ENCODE measurements at regions not wholly inside any gene's neighbourhood (a gene's known extent, or its start where the extent isn't known, plus 50 kb on each side); places are given as distances from the start of the nearest gene placed in this dataset.
A peak's percentile ranks its signal among the peaks of the same experiment; 100 is the strongest.

DNA sequence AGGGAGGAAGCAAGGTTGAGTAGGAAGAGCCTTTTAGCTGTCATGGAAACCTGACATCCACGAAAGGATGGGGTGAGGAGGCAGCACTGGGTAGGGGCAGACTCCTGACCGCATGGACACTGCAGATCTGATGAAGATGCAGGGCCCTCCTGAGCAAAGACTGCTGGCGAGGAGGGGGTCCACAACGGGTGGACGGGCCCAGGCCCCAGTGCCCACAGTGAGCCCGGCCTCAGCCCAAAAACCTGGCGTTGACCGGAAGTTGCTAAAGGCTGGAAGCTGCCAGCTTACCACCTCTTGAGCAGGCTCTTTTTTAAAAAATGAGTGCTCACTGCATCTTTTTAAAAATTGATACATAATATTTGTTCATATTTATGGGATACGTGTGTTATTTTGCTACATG is 247.3 kb downstream of the SH3BP4 start:
- no peak overlapping the region for H3K18ac ChIP-seq (ENCODE audit: low read length)
- no peak overlapping the region for H3K23ac ChIP-seq (ENCODE audit: low read length)
- no peak overlapping the region for H2AK5ac ChIP-seq (ENCODE audit: low read length)
- no peak for DNase-seq
- H3K4me2 ChIP-seq (ENCODE audit: low read length) = no peak overlapping the region
- no peak overlapping the region for H2AFZ ChIP-seq (ENCODE audit: insufficient read depth, low read length, poor library complexity)
- no peaks in the 10 kb centered on the region for H3K9me3 ChIP-seq (ENCODE audit: insufficient read depth, low read depth, low read length)
- no peak overlapping the region for H3K27ac ChIP-seq (ENCODE audit: low read depth, low read length)
- H3K14ac ChIP-seq (ENCODE audit: low read length) = no peak overlapping the region
- H4K8ac ChIP-seq (ENCODE audit: low read depth, low read length) = no peak overlapping the region
- H3K9ac ChIP-seq (ENCODE audit: low read length) = no peak overlapping the region
- H3K79me1 ChIP-seq (ENCODE audit: low read length) = no peaks in the 10 kb centered on the region
- no peak overlapping the region for H2BK5ac ChIP-seq (ENCODE audit: low read depth, low read length, poor library complexity)
- no peak overlapping the region for H3K4ac ChIP-seq (ENCODE audit: low read depth, low read length)
- H4K91ac ChIP-seq (ENCODE audit: low read depth, low read length) = no peak overlapping the region
- no CpG with 5 or more reads among the region's 9 CpGs for WGBS (ENCODE audit: extremely low coverage, insufficient coverage, insufficient read length)
- H4K12ac ChIP-seq (ENCODE audit: low read depth, low read length) = no peak overlapping the region
- H3K4me1 ChIP-seq (ENCODE audit: control insufficient read depth in 1 of 2, insufficient read depth in 2 of 2, low read length in 2 of 2) = peaks cover 3% of the 10 kb centered on the region in 2 experiments
- H3K4me3 ChIP-seq (ENCODE audit: low read depth, low read length) = no peak overlapping the region
- no peak overlapping the region for H2BK12ac ChIP-seq (ENCODE audit: low read length)
- H2BK120ac ChIP-seq (ENCODE audit: insufficient read depth, low read length, poor library complexity) = no peak overlapping the region
- H3K36me3 ChIP-seq (ENCODE audit: control insufficient read depth in 1 of 2, insufficient read depth in 2 of 2, low read length in 2 of 2) = no peaks in the 10 kb centered on the region
- H3K27me3 ChIP-seq (ENCODE audit: insufficient read depth, low read length) = no peaks in the 10 kb centered on the region
- H3K79me2 ChIP-seq (ENCODE audit: control insufficient read depth, insufficient read depth, low read length, poor library complexity) = no peaks in the 10 kb centered on the region

DNA sequence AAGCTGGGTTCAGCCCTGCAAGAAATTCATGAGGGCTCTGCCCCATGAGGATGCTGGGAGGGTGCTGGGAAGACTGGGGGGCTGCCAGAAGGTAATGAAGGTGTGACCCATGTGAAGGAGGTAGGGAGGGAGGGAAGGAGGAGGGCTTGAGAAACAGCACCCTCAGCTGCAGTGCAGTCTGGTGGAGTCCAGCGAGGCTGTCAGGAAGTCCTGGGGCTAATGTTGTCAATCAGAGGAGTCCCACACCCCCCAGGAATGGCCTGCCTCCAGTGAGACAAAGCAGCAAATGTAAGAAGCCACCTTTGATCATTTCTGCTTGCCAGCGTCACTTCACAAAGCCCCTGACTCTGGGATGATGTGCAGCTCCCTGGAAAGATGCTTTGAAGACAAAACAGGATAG is 248.4 kb downstream of the SH3BP4 start:
- no peak overlapping the region for H2AFZ ChIP-seq (ENCODE audit: insufficient read depth, low read length, poor library complexity)
- no peak overlapping the region for H3K23ac ChIP-seq (ENCODE audit: low read length)
- no peak overlapping the region for H2BK120ac ChIP-seq (ENCODE audit: insufficient read depth, low read length, poor library complexity)
- no peaks in the 10 kb centered on the region for H3K79me1 ChIP-seq (ENCODE audit: low read length)
- no peak overlapping the region for H3K18ac ChIP-seq (ENCODE audit: low read length)
- H4K91ac ChIP-seq (ENCODE audit: low read depth, low read length) = no peak overlapping the region
- H3K14ac ChIP-seq (ENCODE audit: low read length) = no peak overlapping the region
- H3K79me2 ChIP-seq (ENCODE audit: control insufficient read depth, insufficient read depth, low read length, poor library complexity) = no peaks in the 10 kb centered on the region
- H3K9ac ChIP-seq (ENCODE audit: low read length) = no peak overlapping the region
- no peak overlapping the region for H3K4me2 ChIP-seq (ENCODE audit: low read length)
- no peak overlapping the region for H2AK5ac ChIP-seq (ENCODE audit: low read length)
- H3K4me3 ChIP-seq (ENCODE audit: low read depth, low read length) = no peak overlapping the region
- H2BK12ac ChIP-seq (ENCODE audit: low read length) = no peak overlapping the region
- no peak overlapping the region for H3K27ac ChIP-seq (ENCODE audit: low read depth, low read length)
- no peaks in the 10 kb centered on the region for H3K36me3 ChIP-seq (ENCODE audit: control insufficient read depth in 1 of 2, insufficient read depth in 2 of 2, low read length in 2 of 2)
- H3K4ac ChIP-seq (ENCODE audit: low read depth, low read length) = no peak overlapping the region
- H3K27me3 ChIP-seq (ENCODE audit: insufficient read depth, low read length) = no peaks in the 10 kb centered on the region
- no peak overlapping the region for H2BK5ac ChIP-seq (ENCODE audit: low read depth, low read length, poor library complexity)
- H4K8ac ChIP-seq (ENCODE audit: low read depth, low read length) = no peak overlapping the region
- no peaks in the 10 kb centered on the region for H3K9me3 ChIP-seq (ENCODE audit: insufficient read depth, low read depth, low read length)
- H3K4me1 ChIP-seq (ENCODE audit: control insufficient read depth in 1 of 2, insufficient read depth in 2 of 2, low read length in 2 of 2) = peaks cover 3% of the 10 kb centered on the region in 2 experiments
- H4K12ac ChIP-seq (ENCODE audit: low read depth, low read length) = no peak overlapping the region
- no peak for DNase-seq
- WGBS (ENCODE audit: extremely low coverage, insufficient coverage, insufficient read length) = no CpG with 5 or more reads among the region's 2 CpGs

DNA sequence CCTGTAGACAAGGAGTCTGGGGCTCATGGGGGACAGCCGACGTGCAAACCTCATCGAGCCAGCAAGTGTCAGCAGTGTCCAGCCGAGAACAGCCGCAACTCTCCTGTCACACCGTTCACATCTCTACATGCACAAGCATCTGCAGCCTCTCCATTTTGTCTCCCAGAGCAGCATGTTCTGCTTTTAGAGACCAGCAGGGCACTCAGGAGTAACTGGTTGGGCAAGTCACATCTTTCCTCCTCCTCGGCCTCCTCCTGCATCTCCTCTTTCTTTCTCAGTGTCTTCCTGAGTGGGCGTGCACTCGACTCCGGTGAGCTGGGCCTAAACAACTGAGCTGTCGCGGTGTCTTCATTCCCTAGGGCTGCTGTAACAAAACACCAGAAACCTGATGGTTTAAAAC is 249.9 kb downstream of the SH3BP4 start:
- H3K79me2 ChIP-seq (ENCODE audit: control insufficient read depth, insufficient read depth, low read length, poor library complexity) = no peaks in the 10 kb centered on the region
- no peaks in the 10 kb centered on the region for H3K9me3 ChIP-seq (ENCODE audit: insufficient read depth, low read depth, low read length)
- WGBS (ENCODE audit: extremely low coverage, insufficient coverage, insufficient read length) = no CpG with 5 or more reads among the region's 12 CpGs
- no peak overlapping the region for H3K23ac ChIP-seq (ENCODE audit: low read length)
- H2BK5ac ChIP-seq (ENCODE audit: low read depth, low read length, poor library complexity) = no peak overlapping the region
- H4K91ac ChIP-seq (ENCODE audit: low read depth, low read length) = no peak overlapping the region
- no peak overlapping the region for H3K18ac ChIP-seq (ENCODE audit: low read length)
- H3K27me3 ChIP-seq (ENCODE audit: insufficient read depth, low read length) = no peaks in the 10 kb centered on the region
- H2AFZ ChIP-seq (ENCODE audit: insufficient read depth, low read length, poor library complexity) = no peak overlapping the region
- no peak overlapping the region for H2BK12ac ChIP-seq (ENCODE audit: low read length)
- DNase-seq = peak in 1 of 2 donors; percentile 6
- no peaks in the 10 kb centered on the region for H3K36me3 ChIP-seq (ENCODE audit: control insufficient read depth in 1 of 2, insufficient read depth in 2 of 2, low read length in 2 of 2)
- H3K4ac ChIP-seq (ENCODE audit: low read depth, low read length) = no peak overlapping the region
- H3K9ac ChIP-seq (ENCODE audit: low read length) = no peak overlapping the region
- H2AK5ac ChIP-seq (ENCODE audit: low read length) = no peak overlapping the region
- H2BK120ac ChIP-seq (ENCODE audit: insufficient read depth, low read length, poor library complexity) = no peak overlapping the region
- H4K8ac ChIP-seq (ENCODE audit: low read depth, low read length) = no peak overlapping the region
- H3K14ac ChIP-seq (ENCODE audit: low read length) = no peak overlapping the region
- no peak overlapping the region for H4K12ac ChIP-seq (ENCODE audit: low read depth, low read length)
- H3K27ac ChIP-seq (ENCODE audit: low read depth, low read length) = no peak overlapping the region
- H3K79me1 ChIP-seq (ENCODE audit: low read length) = no peaks in the 10 kb centered on the region
- H3K4me2 ChIP-seq (ENCODE audit: low read length) = no peak overlapping the region
- peaks cover 3% of the 10 kb centered on the region in 2 experiments for H3K4me1 ChIP-seq (ENCODE audit: control insufficient read depth in 1 of 2, insufficient read depth in 2 of 2, low read length in 2 of 2)
- H3K4me3 ChIP-seq (ENCODE audit: low read depth, low read length) = no peak overlapping the region

DNA sequence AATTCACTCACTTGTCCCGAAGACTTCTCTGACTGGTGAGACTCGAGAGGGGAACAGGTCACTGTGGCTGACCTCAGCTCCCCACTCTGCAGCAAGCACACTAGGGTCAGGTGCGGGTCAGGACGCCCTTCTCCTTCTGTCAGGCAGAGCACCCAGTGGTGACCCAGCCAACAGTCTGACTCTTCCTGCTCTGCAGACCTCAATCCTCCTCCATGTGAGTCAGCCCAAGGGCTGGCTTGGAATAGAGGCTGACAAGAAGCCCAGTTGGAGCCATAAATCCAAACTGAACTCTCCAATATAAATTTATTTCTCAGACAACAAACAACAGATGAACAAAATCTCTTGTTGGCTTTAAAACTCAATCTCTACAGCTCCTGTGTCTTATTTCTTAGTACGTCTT is 253.1 kb downstream of the SH3BP4 start:
- H2BK12ac ChIP-seq (ENCODE audit: low read length) = no peak overlapping the region
- no peaks in the 10 kb centered on the region for H3K9me3 ChIP-seq (ENCODE audit: insufficient read depth, low read depth, low read length)
- H3K4me1 ChIP-seq (ENCODE audit: control insufficient read depth in 1 of 2, insufficient read depth in 2 of 2, low read length in 2 of 2) = peaks cover 3% of the 10 kb centered on the region in 2 experiments
- no peaks in the 10 kb centered on the region for H3K36me3 ChIP-seq (ENCODE audit: control insufficient read depth in 1 of 2, insufficient read depth in 2 of 2, low read length in 2 of 2)
- no peak overlapping the region for H3K27ac ChIP-seq (ENCODE audit: low read depth, low read length)
- no peak overlapping the region for H2BK120ac ChIP-seq (ENCODE audit: insufficient read depth, low read length, poor library complexity)
- no peak overlapping the region for H3K4ac ChIP-seq (ENCODE audit: low read depth, low read length)
- H3K27me3 ChIP-seq (ENCODE audit: insufficient read depth, low read length) = no peaks in the 10 kb centered on the region
- no peak overlapping the region for H3K18ac ChIP-seq (ENCODE audit: low read length)
- H2BK5ac ChIP-seq (ENCODE audit: low read depth, low read length, poor library complexity) = no peak overlapping the region
- H3K23ac ChIP-seq (ENCODE audit: low read length) = no peak overlapping the region
- H4K12ac ChIP-seq (ENCODE audit: low read depth, low read length) = no peak overlapping the region
- H3K79me1 ChIP-seq (ENCODE audit: low read length) = no peaks in the 10 kb centered on the region
- H3K9ac ChIP-seq (ENCODE audit: low read length) = no peak overlapping the region
- no peak overlapping the region for H3K4me3 ChIP-seq (ENCODE audit: low read depth, low read length)
- H3K79me2 ChIP-seq (ENCODE audit: control insufficient read depth, insufficient read depth, low read length, poor library complexity) = no peaks in the 10 kb centered on the region
- H4K91ac ChIP-seq (ENCODE audit: low read depth, low read length) = no peak overlapping the region
- H4K8ac ChIP-seq (ENCODE audit: low read depth, low read length) = no peak overlapping the region
- H2AFZ ChIP-seq (ENCODE audit: insufficient read depth, low read length, poor library complexity) = no peak overlapping the region
- WGBS (ENCODE audit: extremely low coverage, insufficient coverage, insufficient read length) = no CpG with 5 or more reads among the region's 5 CpGs
- no peak overlapping the region for H2AK5ac ChIP-seq (ENCODE audit: low read length)
- no peak overlapping the region for H3K4me2 ChIP-seq (ENCODE audit: low read length)
- no peak for DNase-seq
- H3K14ac ChIP-seq (ENCODE audit: low read length) = no peak overlapping the region

Measured in trophoblast cell (in vitro differentiated cells and primary cell).